G401 (cell line): ENCODE measurements at regions not wholly inside any gene's neighbourhood (a gene's known extent, or its start where the extent isn't known, plus 50 kb on each side); places are given as distances from the start of the nearest gene placed in this dataset.

Source experiments
- DNase-seq: peaks from one replicate; pipeline ENCODE4 v3.0.0-alpha.2; 2015; ENCODE audit warnings: low spot score
- in situ Hi-C: cut with HindIII; loops from 2 replicates; pipeline ENCODE4 v1.10.0; 2016; ENCODE audit warnings: low sequenced_read_pairs, mixed read lengths

GRCh38 chr3:94996743-94997142, 933.9 kb downstream of the NSUN3 start:
- in situ Hi-C loops, result no loop called here

GRCh38 chr3:95002438-95003046, 939.7 kb downstream of the NSUN3 start:
- in situ Hi-C loops, result no loop called here
- DNase-seq, result no peak

More at GRCh38 chr3:94996743-94997142, 933.9 kb downstream of the NSUN3 start:
- DNase-seq, result no peak

- no peak for DNase-seq
- in situ Hi-C loops, result no loop called here
Observed at GRCh38 chr3:95028688-95029087, 965.8 kb downstream of the NSUN3 start.

- in situ Hi-C loops, result no loop called here
- DNase-seq, result no peak
Observed at GRCh38 chr3:95029644-95030043, 966.8 kb downstream of the NSUN3 start.

- no peak for DNase-seq
- in situ Hi-C loops, result no loop called here
Observed at GRCh38 chr3:95036526-95037021, 973.7 kb downstream of the NSUN3 start.

- in situ Hi-C loops, result no loop called here
- DNase-seq, result no peak
Observed at GRCh38 chr3:95037097-95037496, 974.2 kb downstream of the NSUN3 start.

- no peak for DNase-seq
- in situ Hi-C loops, result no loop called here
Observed at GRCh38 chr3:95037927-95038326, 975.1 kb downstream of the NSUN3 start.

- in situ Hi-C loops, result no loop called here
- DNase-seq, result no peak
Observed at GRCh38 chr3:95044101-95044500, 981.2 kb downstream of the NSUN3 start.

GRCh38 chr3:95048564-95048963, 985.7 kb downstream of the NSUN3 start:
- in situ Hi-C loops, result no loop called here
- DNase-seq, result no peak

GRCh38 chr3:95049841-95050240, 987.0 kb downstream of the NSUN3 start:
- no peak for DNase-seq
- in situ Hi-C loops, result no loop called here

GRCh38 chr3:95055288-95055687, 992.4 kb downstream of the NSUN3 start:
- DNase-seq, result no peak
- in situ Hi-C loops, result no loop called here

GRCh38 chr3:95082191-95082590, 1019.3 kb downstream of the NSUN3 start:
- DNase-seq, result peak; percentile 42
- in situ Hi-C loops, result no loop called here

- in situ Hi-C loops, result no loop called here
- no peak for DNase-seq
Observed at GRCh38 chr3:95084738-95085137, 1021.9 kb downstream of the NSUN3 start.

- DNase-seq, result no peak
- in situ Hi-C loops, result no loop called here
Observed at GRCh38 chr3:95088464-95088863, 1025.6 kb downstream of the NSUN3 start.

GRCh38 chr3:95097493-95097892, 1034.6 kb downstream of the NSUN3 start:
- no peak for DNase-seq
- in situ Hi-C loops, result no loop called here

- in situ Hi-C loops, result no loop called here
- no peak for DNase-seq
Observed at GRCh38 chr3:95120921-95121320, 1058.1 kb downstream of the NSUN3 start.

GRCh38 chr3:95123104-95123503, 1060.2 kb downstream of the NSUN3 start:
- no peak for DNase-seq
- in situ Hi-C loops, result no loop called here

GRCh38 chr3:95134693-95135413, 1072.0 kb downstream of the NSUN3 start:
- in situ Hi-C loops, result no loop called here
- DNase-seq, result no peak

- DNase-seq, result no peak
- in situ Hi-C loops, result no loop called here
Observed at GRCh38 chr3:95148107-95148506, 1085.2 kb downstream of the NSUN3 start.

- no peak for DNase-seq
- in situ Hi-C loops, result no loop called here
Observed at GRCh38 chr3:95151590-95151989, 1088.7 kb downstream of the NSUN3 start.

- no peak for DNase-seq
- in situ Hi-C loops, result no loop called here
Observed at GRCh38 chr3:95154766-95155165, 1091.9 kb downstream of the NSUN3 start.
